Ovary (tissue), 7 donors: ENCODE measurements at regions not wholly inside any gene's neighbourhood (a gene's known extent, or its start where the extent isn't known, plus 50 kb on each side); places are given as distances from the start of the nearest gene placed in this dataset.
"Not testable (repeated sequence)": the region's sequence is repeated elsewhere in the genome, so short reads cannot be mapped to it uniquely, and the experiment has no call there.

Source experiments
- DNase-seq, 5 donors: peaks; one replicate each; pipeline ENCODE4 v3.0.0-alpha.2; 2019 to 2020
- H3K27ac ChIP-seq, 2 donors: fragments of 200-600 bp; one replicate each; pipeline versions ENCODE4 v1.5.1 to v1.8.0; 2019 to 2022
- H3K27me3 ChIP-seq: fragments of 200-600 bp; one replicate; pipeline ENCODE4 v1.8.0; 2022
- H3K36me3 ChIP-seq: fragments of 200-600 bp; sonication (generic); one replicate; pipeline ENCODE4 v1.5.1; 2019
- H3K4me1 ChIP-seq: one replicate; pipeline ENCODE4 v1.8.1; 2013; ENCODE audit warnings: mild to moderate bottlenecking, moderate library complexity; ENCODE audit not compliant: insufficient read depth
- H3K4me3 ChIP-seq: fragments of 200-600 bp; sonication (generic); one replicate; pipeline ENCODE4 v1.5.1; 2017
- H3K9me3 ChIP-seq, 2 donors: fragments of 200-600 bp in 1 of 2; sonication (generic) in 1 of 2; one replicate each; pipeline versions ENCODE4 v1.5.1 to v1.8.1; 2013 to 2019; ENCODE audit warnings: mild to moderate bottlenecking in 1 of 2, moderate library complexity in 1 of 2
- CTCF ChIP-seq, 3 donors: fragments of 450-650 bp in 2 of 3; fragments of 200-600 bp in 1 of 3; IDR thresholded peaks; one replicate each; pipeline versions ENCODE4 v1.5.1 to v1.8.0; 2016 to 2022; ENCODE audit warnings: antibody characterized with exemption in 3 of 3, mild to moderate bottlenecking in 1 of 3
- EP300 ChIP-seq: sonication (generic); formaldehyde crosslinking; IDR thresholded peaks from one replicate; pipeline ENCODE4 v1.6.1; 2017; ENCODE audit warnings: antibody characterized with exemption
- POLR2A ChIP-seq: fragments of 450-650 bp; IDR thresholded peaks from one replicate; pipeline ENCODE4 v1.6.1; 2017; ENCODE audit warnings: antibody characterized with exemption, mild to moderate bottlenecking, moderate library complexity
- WGBS, 3 donors: extraction: QIAGEN DNeasy Blood & Tissue Kit in 1 of 3; methylation state at CpG; one replicate each; pipeline versions ENCODE4 v1.1.5 to v1.1.7; 2013 to 2017; 5-methylcytosine and 5-hydroxymethylcytosine counted together
- intact Hi-C, 4 donors: fragments of 100-400 bp; cut with DNase I; formaldehyde crosslinking; loops; one replicate each; pipeline versions ENCODE4 v1.11.0 to v1.15.1; 2022 to 2023
- donor health status: DM: no; HTN: no; CAD: no; lungs with moderate emphysema.
- donor health status: DM: no; HTN: no; CAD: no.
- donor health status: Bipolar disorder and iron deficiency.
- donor health status: DM: no; HTN: no; CAD: no.
- donor health status: DM: yes; HTN: yes; CAD: no.

- intact Hi-C loops: no loop called here
- Histone ChIP-seq H3K36me3 (no peaks in the 10 kb centered on the region), H3K9me3 (no peaks in the 10 kb centered on the region), H3K27me3 (no peaks in the 10 kb centered on the region), H3K4me3 (no peak overlapping the region), H3K27ac (no peak overlapping the region), H3K4me1 (no peaks in the 10 kb centered on the region)
- WGBS, 3 donors: 6 to 10% (median 8%) methylated on average over 26 of the region's 26 CpGs
- TF ChIP-seq EP300 (no peak), CTCF (IDR thresholded peaks at IDR 0.05) (no peak), POLR2A (no peak)
- DNase-seq: no peak
These were observed 62.4 kb downstream of the CRYBB2 start for GRCh38 chr22:25281675-25282345.

- no peaks in the 10 kb centered on the region for H3K36me3 ChIP-seq
- H3K27me3 ChIP-seq: no peaks in the 10 kb centered on the region
- no peak overlapping the region for H3K27ac ChIP-seq
- TF ChIP-seq CTCF (IDR thresholded peaks at IDR 0.05) (no peak), EP300 (no peak), POLR2A (no peak)
- no peaks in the 10 kb centered on the region for H3K9me3 ChIP-seq
- H3K4me1 ChIP-seq: no peaks in the 10 kb centered on the region
- intact Hi-C loops: no loop called here
- no peak for DNase-seq
- H3K4me3 ChIP-seq: no peak overlapping the region
- WGBS, 3 donors: 1 to 2% (median 1%) methylated on average over 17 of the region's 17 CpGs
These were observed 62.9 kb downstream of the CRYBB2 start for GRCh38 chr22:25282346-25282670.

- TF ChIP-seq POLR2A (no peak), CTCF (IDR thresholded peaks at IDR 0.05) (no peak), EP300 (no peak)
- Histone ChIP-seq H3K9me3 (no peaks in the 10 kb centered on the region), H3K27me3 (no peaks in the 10 kb centered on the region), H3K4me1 (no peaks in the 10 kb centered on the region), H3K36me3 (no peaks in the 10 kb centered on the region), H3K4me3 (no peak overlapping the region), H3K27ac (no peak overlapping the region)
- DNase-seq: no peak
- intact Hi-C loops: no loop called here
- WGBS, 3 donors: 1% methylated on average over 43 to 91 of the region's 91 CpGs
These were observed 63.5 kb downstream of the CRYBB2 start for GRCh38 chr22:25282671-25283561.

- H3K27me3 ChIP-seq, DNase-seq, H3K27ac ChIP-seq, H3K36me3 ChIP-seq, H3K9me3 ChIP-seq, H3K4me1 ChIP-seq, H3K4me3 ChIP-seq, intact Hi-C loops: not testable (repeated sequence)
- WGBS, 3 donors: 40 to 80% (median 69%) methylated on average over 2 to 5 of the region's 5 CpGs
These were observed 69.0 kb downstream of the CRYBB2 start for GRCh38 chr22:25288481-25288880.

- H3K4me1 ChIP-seq, H3K27ac ChIP-seq, intact Hi-C loops, H3K36me3 ChIP-seq, H3K9me3 ChIP-seq, H3K27me3 ChIP-seq, H3K4me3 ChIP-seq, DNase-seq: not testable (repeated sequence)
- WGBS, 3 donors: 78 to 80% (median 79%) methylated on average over 4 of the region's 4 CpGs
These were observed 82.5 kb downstream of the CRYBB2 start for GRCh38 chr22:25301912-25302311.

GRCh38 chr22:25309586-25309985 lies 90.1 kb downstream of the CRYBB2 start:
- DNase-seq, H3K4me3 ChIP-seq, H3K9me3 ChIP-seq, H3K36me3 ChIP-seq, H3K27ac ChIP-seq, intact Hi-C loops, H3K4me1 ChIP-seq, H3K27me3 ChIP-seq: not testable (repeated sequence)
- 33 to 39% (median 35%) methylated on average over 1 to 2 of the region's 4 CpGs for WGBS, 3 donors

- H3K36me3 ChIP-seq, intact Hi-C loops, H3K27ac ChIP-seq, H3K4me1 ChIP-seq, H3K9me3 ChIP-seq, DNase-seq, H3K27me3 ChIP-seq, H3K4me3 ChIP-seq: not testable (repeated sequence)
- WGBS, 3 donors: 54 to 58% (median 57%) methylated on average over 2 of the region's 5 CpGs
These were observed 92.5 kb downstream of the CRYBB2 start for GRCh38 chr22:25311924-25312323.
